ENCODE measurements at regions not wholly inside any gene's neighbourhood (a gene's known extent, or its start where the extent isn't known, plus 50 kb on each side); places are given as distances from the start of the nearest gene placed in this dataset.

GRCh38 chr1:4431491-4431890 lies 222.9 kb upstream of the AJAP1 start:
- TF ChIP-seq CTCF (IDR thresholded peaks at IDR 0.05; ENCODE audit: extremely low read depth in 1 of 2, insufficient read depth in 1 of 2, low read depth in 1 of 2, low read length in 2 of 2), result no peak
- no peak for TF ChIP-seq POLR2A (IDR thresholded peaks at IDR 0.05; ENCODE audit: low read depth, low read length)
- TF ChIP-seq POLR2AphosphoS5 (IDR thresholded peaks at IDR 0.05; ENCODE audit: insufficient read depth, low read depth, low read length), result no peak
